IMR-90 (cell line): ENCODE measurements at regions not wholly inside any gene's neighbourhood (a gene's known extent, or its start where the extent isn't known, plus 50 kb on each side); places are given as distances from the start of the nearest gene placed in this dataset.

ENCODE experiments used
- ATAC-seq: fragments of 200-7000 bp; cut with Tn5 transposase; 2 replicates; pipeline ENCODE4 v1.9.1; 2020; ENCODE audit warnings: low read depth, mild to moderate bottlenecking, moderate library complexity
- BruUV-seq: library from RNA; stranded (reverse); fragments of 400-500 nt; replicated peaks from 2 replicates; lab custom pipeline; 2021; lab: Mats Ljungman, UMichigan
- CTCF ChIA-PET: fragments of 300-600 bp; formaldehyde crosslinking; extraction: SDS; loops from one replicate; lab custom pipeline; 2021; ENCODE audit warnings: antibody characterized with exemption; lab: Yijun Ruan, JAX
- POLR2A ChIA-PET: fragments of 300-600 bp; sonication (Branson Sonifier 250); formaldehyde crosslinking; loops from one replicate; lab custom pipeline; 2022; ENCODE audit warnings: antibody characterized with exemption; ENCODE audit not compliant: unreplicated experiment; lab: Charles Lee
- DNase-seq: peaks from one replicate; pipeline ENCODE4 v3.0.0; 2013
- H2AFZ ChIP-seq: replicated peaks from 2 replicates; pipeline ENCODE3; 2013; ENCODE audit warnings: low read length, mild to moderate bottlenecking; ENCODE audit not compliant: poor library complexity
- H2AK5ac ChIP-seq: 2 replicates; pipeline ENCODE4 v1.6.1; 2013; ENCODE audit warnings: low read depth, low read length, inconsistent platforms
- H2AK9ac ChIP-seq: replicated peaks from 2 replicates; pipeline ENCODE3; 2013; ENCODE audit warnings: mild to moderate bottlenecking, low read depth, low read length, moderate library complexity; ENCODE audit not compliant: poor library complexity
- H2BK120ac ChIP-seq: 2 replicates; pipeline ENCODE4 v1.6.1; 2013; ENCODE audit warnings: low read depth, low read length, inconsistent platforms
- H2BK15ac ChIP-seq: 3 replicates; pipeline ENCODE4 v1.6.1; 2013; ENCODE audit warnings: low read depth, low read length, inconsistent platforms
- H2BK20ac ChIP-seq: 2 replicates; pipeline ENCODE4 v1.6.1; 2013; ENCODE audit warnings: low read depth, mild to moderate bottlenecking, inconsistent platforms, low read length, moderate library complexity
- H2BK5ac ChIP-seq: 2 replicates; pipeline ENCODE4 v1.6.1; 2013; ENCODE audit warnings: mild to moderate bottlenecking, low read depth, low read length, inconsistent platforms; ENCODE audit not compliant: poor library complexity, severe bottlenecking
- H3K14ac ChIP-seq: replicated peaks from 2 replicates; pipeline ENCODE4 v1.6.1; 2013; ENCODE audit warnings: low read depth, low read length, inconsistent platforms
- H3K18ac ChIP-seq: 2 replicates; pipeline ENCODE4 v1.6.1; 2013; ENCODE audit warnings: low read depth, low read length, control low read depth
- H3K23ac ChIP-seq: 2 replicates; pipeline ENCODE4 v1.6.1; 2013; ENCODE audit warnings: low read depth, low read length, inconsistent platforms
- H3K27ac ChIP-seq: 2 replicates; pipeline ENCODE4 v1.5.1; 2013; ENCODE audit warnings: mild to moderate bottlenecking, control low read depth, low read length; ENCODE audit not compliant: insufficient read depth
- H3K27me3 ChIP-seq: 2 replicates; pipeline ENCODE4 v1.6.1; 2013; ENCODE audit warnings: low read length; ENCODE audit not compliant: control insufficient read depth, insufficient read depth
- H3K36me3 ChIP-seq: 2 replicates; pipeline ENCODE4 v1.6.1; 2013; ENCODE audit warnings: low read length, mixed read lengths; ENCODE audit not compliant: control insufficient read depth, insufficient read depth
- H3K4ac ChIP-seq: 2 replicates; pipeline ENCODE4 v1.6.1; 2013; ENCODE audit warnings: low read depth, low read length, inconsistent platforms
- H3K4me1 ChIP-seq: 2 replicates; pipeline ENCODE4 v1.6.1; 2013; ENCODE audit warnings: low read length, mixed read lengths; ENCODE audit not compliant: control insufficient read depth, insufficient read depth
- H3K4me2 ChIP-seq: 2 replicates; pipeline ENCODE4 v1.6.1; 2013; ENCODE audit warnings: low read depth, mild to moderate bottlenecking, control low read depth, low read length, moderate library complexity
- H3K4me3 ChIP-seq: 2 replicates; pipeline ENCODE4 v1.5.1; 2013; ENCODE audit warnings: low read depth, mild to moderate bottlenecking, control low read depth, low read length, moderate library complexity; ENCODE audit not compliant: insufficient read depth
- H3K56ac ChIP-seq: 2 replicates; pipeline ENCODE4 v1.6.1; 2013; ENCODE audit warnings: low read length, inconsistent platforms; ENCODE audit not compliant: insufficient read depth; ENCODE audit errors: extremely low read depth
- H3K79me1 ChIP-seq, 2 experiments: 2 replicates each; pipeline ENCODE4 v1.6.1; 2013; ENCODE audit warnings: low read length in 2 of 2, inconsistent platforms in 1 of 2, low read depth in 1 of 2
- H3K9ac ChIP-seq: 2 replicates; pipeline ENCODE4 v1.6.1; 2013; ENCODE audit warnings: low read depth, low read length, control low read depth
- H3K9me1 ChIP-seq: 2 replicates; pipeline ENCODE4 v1.6.1; 2013; ENCODE audit warnings: low read length, inconsistent platforms; ENCODE audit not compliant: insufficient read depth
- H3K9me3 ChIP-seq: 2 replicates; pipeline ENCODE4 v1.6.1; 2013; ENCODE audit warnings: low read length; ENCODE audit not compliant: control insufficient read depth, insufficient read depth
- H4K20me1 ChIP-seq: 2 replicates; pipeline ENCODE4 v1.6.1; 2013; ENCODE audit warnings: low read length, inconsistent platforms; ENCODE audit not compliant: insufficient read depth
- H4K5ac ChIP-seq: 2 replicates; pipeline ENCODE4 v1.6.1; 2013; ENCODE audit warnings: mild to moderate bottlenecking, low read depth, low read length, control low read depth
- H4K8ac ChIP-seq, 2 experiments: 2 replicates each; pipeline ENCODE4 v1.6.1; 2013; ENCODE audit warnings: low read depth in 2 of 2, low read length in 2 of 2, control low read depth in 1 of 2, inconsistent platforms in 1 of 2
- H4K91ac ChIP-seq: 2 replicates; pipeline ENCODE4 v1.6.1; 2013; ENCODE audit warnings: low read depth, low read length, inconsistent platforms; ENCODE audit not compliant: insufficient read depth
- CTCF ChIP-seq: conservative IDR thresholded peaks from 2 replicates; pipeline ENCODE4 v1.5.1; 2012; ENCODE audit warnings: mild to moderate bottlenecking, low read depth, low read length, improper control_type of control experiment
- NFE2L2 ChIP-seq: fragments of 150-350 bp; IDR thresholded peaks from 2 replicates; pipeline ENCODE4 v1.6.1; 2016; ENCODE audit warnings: low read depth, mild to moderate bottlenecking, low read length
- RAD21 ChIP-seq: IDR thresholded peaks from 2 replicates; pipeline ENCODE4 v1.6.1; 2012; ENCODE audit warnings: low read length, improper control_type of control experiment
- SMC3 ChIP-seq: fragments of 150-350 bp; IDR thresholded peaks from 2 replicates; pipeline ENCODE4 v1.6.1; 2016; ENCODE audit warnings: low read depth, mild to moderate bottlenecking, antibody characterized with exemption, low read length, moderate library complexity
- WGBS, 2 experiments: methylation state at CpG; one replicate each; pipeline versions ENCODE4 v1.1.5 to v1.1.7; 2013; ENCODE audit warnings: missing lambda C conversion rate in 2 of 2; ENCODE audit not compliant: insufficient read length in 1 of 2; ENCODE audit errors: extremely low coverage in 2 of 2; 5-methylcytosine and 5-hydroxymethylcytosine counted together
- dilution Hi-C: fragments of 300-500 bp; cut with HindIII; formaldehyde crosslinking; loops from one replicate; pipeline ENCODE4 v1.14.3; 2018; ENCODE audit warnings: low sequenced_read_pairs; ENCODE audit not compliant: unreplicated experiment
- in situ Hi-C: fragments of 300-500 bp; cut with MboI; formaldehyde crosslinking; loops from 3 replicates; pipeline ENCODE4 v1.14.3; 2019; ENCODE audit warnings: low sequenced_read_pairs, inconsistent platforms, mixed read lengths
- intact Hi-C: fragments of 100-400 bp; cut with micrococcal nuclease; formaldehyde crosslinking; loops from 2 replicates; pipeline ENCODE4 v1.10.0; 2022

GRCh38 chr1:80217377-80217986 is 1211.0 kb upstream of the ADGRL4 start:
- Histone ChIP-seq H3K4me3 (no peak overlapping the region), H2BK120ac (no peak overlapping the region), H3K56ac (no peak overlapping the region), H3K36me3 (no peaks in the 10 kb centered on the region), H4K8ac (no peak overlapping the region), H3K4ac (no peak overlapping the region), H2BK20ac (no peak overlapping the region), H3K23ac (no peak overlapping the region), H3K4me1 (no peaks in the 10 kb centered on the region), H4K20me1 (no peaks in the 10 kb centered on the region), H3K27ac (no peak overlapping the region), H3K18ac (no peak overlapping the region), H2BK5ac (no peak overlapping the region), H2BK15ac (no peak overlapping the region), H4K5ac (no peak overlapping the region), H3K27me3 (no peaks in the 10 kb centered on the region), H2AK9ac (no peak overlapping the region), H3K79me1 (no peaks in the 10 kb centered on the region), H3K9me3 (no peaks in the 10 kb centered on the region), H3K9me1 (no peaks in the 10 kb centered on the region), H2AK5ac (no peak overlapping the region), H4K91ac (no peak overlapping the region), H3K4me2 (no peak overlapping the region), H3K14ac (no peak overlapping the region), H2AFZ (no peak overlapping the region), H3K9ac (no peak overlapping the region)
- POLR2A ChIA-PET = no interaction called here
- DNase-seq = peak; percentile 71
- BruUV-seq = no TSS peak
- dilution Hi-C loops (no loop called here), intact Hi-C loops (loop anchor here (1.0 to 5.0 kb wide), 4 partner anchors 720 to 1545 kb away; no protein-coding TSS in a partner anchor), in situ Hi-C loops (no loop called here)
- ATAC-seq = peak; percentile 82
- TF ChIP-seq RAD21 (peak; percentile 73), NFE2L2 (no peak), CTCF (peak; percentile 71), SMC3 (peak; percentile 51)
- no CpG with 5 or more reads among the region's 4 CpGs for WGBS, 2 experiments
- CTCF ChIA-PET = interaction anchor here (0.6 to 0.7 kb wide), 4 partner anchors 10 to 1210 kb away, joined by 3 to 5 read pairs (median 4); no protein-coding TSS in a partner anchor
